ENCODE measurements at regions not wholly inside any gene's neighbourhood (a gene's known extent, or its start where the extent isn't known, plus 50 kb on each side); places are given as distances from the start of the nearest gene placed in this dataset.

- DNase-seq (ENCODE audit: low spot score) = no peak
Measured at GRCh38 chr13:33466262-33466661, 180.7 kb upstream of the STARD13 start.

GRCh38 chr13:33467556-33467955 lies 182.0 kb upstream of the STARD13 start:
- DNase-seq (ENCODE audit: low spot score) = no peak

GRCh38 chr13:33471204-33471603 lies 185.6 kb upstream of the STARD13 start:
- no peak for DNase-seq (ENCODE audit: low spot score)

- DNase-seq (ENCODE audit: low spot score) = no peak
Measured at GRCh38 chr13:33472446-33472845, 186.9 kb upstream of the STARD13 start.

- no peak for DNase-seq (ENCODE audit: low spot score)
Measured at GRCh38 chr13:33479105-33479504, 193.6 kb upstream of the STARD13 start.

- DNase-seq (ENCODE audit: low spot score) = no peak
Measured at GRCh38 chr13:33480561-33480960, 195.0 kb upstream of the STARD13 start.

- no peak for DNase-seq (ENCODE audit: low spot score)
Measured at GRCh38 chr13:33483471-33483870, 197.9 kb upstream of the STARD13 start.

GRCh38 chr13:33485247-33485646 lies 199.7 kb upstream of the STARD13 start:
- DNase-seq (ENCODE audit: low spot score) = no peak

- no peak for DNase-seq (ENCODE audit: low spot score)
Measured at GRCh38 chr13:33487575-33488243, 202.2 kb upstream of the STARD13 start.

GRCh38 chr13:33489563-33489962 lies 204.0 kb upstream of the STARD13 start:
- no peak for DNase-seq (ENCODE audit: low spot score)

GRCh38 chr13:33490461-33491327 lies 205.1 kb upstream of the STARD13 start:
- no peak for DNase-seq (ENCODE audit: low spot score)

- no peak for DNase-seq (ENCODE audit: low spot score)
Measured at GRCh38 chr13:33493672-33494365, 208.3 kb upstream of the STARD13 start.

GRCh38 chr13:33494596-33495204 lies 209.1 kb upstream of the STARD13 start:
- no peak for DNase-seq (ENCODE audit: low spot score)

GRCh38 chr13:33496336-33496735 lies 210.8 kb upstream of the STARD13 start:
- no peak for DNase-seq (ENCODE audit: low spot score)

- no peak for DNase-seq (ENCODE audit: low spot score)
Measured at GRCh38 chr13:33497146-33497845, 211.7 kb upstream of the STARD13 start.

- DNase-seq (ENCODE audit: low spot score) = no peak
Measured at GRCh38 chr13:33508060-33508459, 222.5 kb upstream of the STARD13 start.

- no peak for DNase-seq (ENCODE audit: low spot score)
Measured at GRCh38 chr13:33509642-33510229, 224.2 kb upstream of the STARD13 start.

GRCh38 chr13:33510350-33510970 lies 224.9 kb upstream of the STARD13 start:
- DNase-seq (ENCODE audit: low spot score) = no peak

GRCh38 chr13:33512880-33513554 lies 227.5 kb upstream of the STARD13 start:
- DNase-seq (ENCODE audit: low spot score) = no peak

- DNase-seq (ENCODE audit: low spot score) = no peak
Measured at GRCh38 chr13:33514362-33514761, 228.8 kb upstream of the STARD13 start.
